ENCODE measurements at regions not wholly inside any gene's neighbourhood (a gene's known extent, or its start where the extent isn't known, plus 50 kb on each side); places are given as distances from the start of the nearest gene placed in this dataset.

DNA sequence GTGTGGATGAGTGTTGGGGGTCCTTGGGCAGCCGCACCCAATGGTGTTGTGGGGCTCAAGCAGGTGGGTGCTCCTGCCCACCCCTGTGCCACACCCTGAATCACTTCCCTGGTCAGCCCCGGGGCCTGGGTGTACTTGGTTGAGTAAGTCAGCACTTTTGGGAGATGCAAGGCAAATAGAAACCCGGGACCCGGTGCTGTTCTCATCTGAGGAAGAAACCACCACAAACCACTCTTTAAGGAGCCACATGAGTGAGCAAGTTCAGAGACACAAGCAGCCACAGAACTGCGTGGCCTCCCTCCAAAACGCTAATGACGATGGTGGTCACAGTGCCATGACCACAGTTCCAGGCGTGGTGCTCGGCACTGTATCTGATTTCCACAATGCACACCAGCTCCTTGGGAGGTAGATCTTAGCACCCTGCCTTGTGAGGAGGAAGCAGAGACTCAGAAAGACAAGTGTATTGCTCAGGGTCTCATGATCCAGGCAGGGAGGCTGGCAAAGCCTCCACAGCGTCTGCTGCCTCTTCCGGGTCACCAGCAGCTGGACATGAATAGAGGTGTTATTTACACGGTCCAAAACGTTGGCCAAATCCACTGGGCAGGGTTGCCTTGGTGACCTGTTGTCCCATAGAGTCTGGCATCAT is 118.2 kb upstream of the ALDH1A3 start:
- Mint-ChIP-seq H3K4me3 (no peak overlapping the region), H3K4me1 (no peaks in the 10 kb centered on the region), H3K9me3 (no peaks in the 10 kb centered on the region), H3K27ac (no peak overlapping the region), H3K27me3 (peaks cover 39% of the 10 kb centered on the region), H3K36me3 (ENCODE audit: low read depth) (no peaks in the 10 kb centered on the region)
- CTCF ChIA-PET, result no interaction called here
- TF ChIP-seq, protein P1, sequence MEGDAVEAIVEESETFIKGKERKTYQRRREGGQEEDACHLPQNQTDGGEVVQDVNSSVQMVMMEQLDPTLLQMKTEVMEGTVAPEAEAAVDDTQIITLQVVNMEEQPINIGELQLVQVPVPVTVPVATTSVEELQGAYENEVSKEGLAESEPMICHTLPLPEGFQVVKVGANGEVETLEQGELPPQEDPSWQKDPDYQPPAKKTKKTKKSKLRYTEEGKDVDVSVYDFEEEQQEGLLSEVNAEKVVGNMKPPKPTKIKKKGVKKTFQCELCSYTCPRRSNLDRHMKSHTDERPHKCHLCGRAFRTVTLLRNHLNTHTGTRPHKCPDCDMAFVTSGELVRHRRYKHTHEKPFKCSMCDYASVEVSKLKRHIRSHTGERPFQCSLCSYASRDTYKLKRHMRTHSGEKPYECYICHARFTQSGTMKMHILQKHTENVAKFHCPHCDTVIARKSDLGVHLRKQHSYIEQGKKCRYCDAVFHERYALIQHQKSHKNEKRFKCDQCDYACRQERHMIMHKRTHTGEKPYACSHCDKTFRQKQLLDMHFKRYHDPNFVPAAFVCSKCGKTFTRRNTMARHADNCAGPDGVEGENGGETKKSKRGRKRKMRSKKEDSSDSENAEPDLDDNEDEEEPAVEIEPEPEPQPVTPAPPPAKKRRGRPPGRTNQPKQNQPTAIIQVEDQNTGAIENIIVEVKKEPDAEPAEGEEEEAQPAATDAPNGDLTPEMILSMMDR (IDR thresholded peaks at IDR 0.05), result no peak
- POLR2A ChIA-PET, result no interaction called here
- intact Hi-C loops (cut with micrococcal nuclease), result no loop called here
- no peak for DNase-seq
- ATAC-seq (ENCODE audit: low read depth), result no peak

DNA sequence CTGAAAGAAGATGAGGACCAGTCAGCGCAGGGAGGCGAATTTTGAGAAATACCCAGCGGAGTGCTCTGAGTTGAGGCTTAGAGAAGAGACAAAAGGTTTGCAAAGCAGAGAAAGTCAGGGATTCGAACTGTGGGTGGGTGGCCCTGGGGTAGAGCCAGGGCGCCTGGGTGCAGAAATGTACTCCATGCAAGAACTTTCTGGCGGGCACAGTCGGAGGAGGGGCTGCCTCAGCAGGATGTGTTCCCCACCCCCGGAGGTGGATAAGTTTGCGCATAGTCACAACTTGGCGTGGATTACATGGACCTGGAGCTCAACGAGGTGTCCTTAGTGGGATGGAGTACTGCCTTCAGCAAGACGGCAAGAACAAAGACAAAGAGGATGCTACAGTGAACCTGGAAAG is 117.3 kb upstream of the ALDH1A3 start:
- no peak overlapping the region for H3K4me3 Mint-ChIP-seq
- H3K9me3 Mint-ChIP-seq, result no peaks in the 10 kb centered on the region
- no peaks in the 10 kb centered on the region for H3K36me3 Mint-ChIP-seq (ENCODE audit: low read depth)
- H3K4me1 Mint-ChIP-seq, result no peaks in the 10 kb centered on the region
- ChIA-PET POLR2A (no interaction called here), CTCF (no interaction called here)
- intact Hi-C loops (cut with micrococcal nuclease), result no loop called here
- no peak overlapping the region for H3K27ac Mint-ChIP-seq
- DNase-seq (no peak), ATAC-seq (ENCODE audit: low read depth) (no peak)
- TF ChIP-seq, protein P1 (IDR thresholded peaks at IDR 0.05), result no peak
- H3K27me3 Mint-ChIP-seq, result peaks cover 40% of the 10 kb centered on the region

DNA sequence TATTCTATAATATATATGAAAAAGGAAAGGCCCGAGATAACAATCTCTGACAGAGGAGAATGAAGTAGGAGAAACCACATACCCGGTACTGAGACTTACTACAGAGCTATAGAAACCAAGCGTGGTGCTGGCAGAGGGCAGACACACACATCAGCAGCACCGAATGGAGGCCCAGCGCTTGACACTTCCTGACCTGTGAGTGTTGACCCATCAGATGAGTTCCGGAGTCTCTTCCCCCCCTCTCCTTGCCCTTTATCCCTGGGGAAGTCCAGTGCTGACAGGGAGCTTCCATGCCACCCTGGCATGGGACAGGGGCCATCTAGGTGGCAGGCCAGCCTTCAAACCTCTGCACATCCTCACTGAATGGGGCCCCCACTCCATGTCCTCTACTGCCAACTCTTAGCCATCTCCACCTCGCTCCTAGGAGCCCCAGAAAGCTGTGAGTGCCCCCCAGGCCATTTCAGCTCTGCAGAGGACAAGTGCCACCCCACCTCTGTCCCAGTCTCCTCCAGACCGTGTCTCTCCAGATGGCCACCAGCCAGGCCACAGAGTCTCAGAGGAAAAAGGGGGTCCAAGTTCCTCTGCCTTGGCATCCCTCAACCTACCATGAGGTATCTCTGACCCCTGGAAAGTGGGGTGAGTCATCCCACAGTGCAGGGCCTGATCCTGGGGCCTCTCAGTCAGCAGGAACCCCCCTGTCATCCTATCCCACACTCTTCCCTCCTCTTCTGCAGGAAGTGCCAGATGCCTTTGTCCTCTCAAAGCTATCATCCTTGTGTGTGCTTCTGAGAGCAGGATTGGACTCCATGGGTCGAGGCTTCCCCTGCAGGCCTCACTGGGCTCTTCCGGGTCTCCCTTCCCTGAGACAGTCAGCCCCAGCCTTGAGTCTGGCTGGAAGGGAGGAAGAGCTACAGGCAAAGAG is 116.5 kb upstream of the ALDH1A3 start:
- Mint-ChIP-seq H3K27me3 (peaks cover 35% of the 10 kb centered on the region), H3K9me3 (no peaks in the 10 kb centered on the region), H3K36me3 (ENCODE audit: low read depth) (no peaks in the 10 kb centered on the region), H3K27ac (no peak overlapping the region), H3K4me1 (no peaks in the 10 kb centered on the region), H3K4me3 (no peak overlapping the region)
- intact Hi-C loops (cut with micrococcal nuclease), result no loop called here
- ChIA-PET POLR2A (no interaction called here), CTCF (no interaction called here)
- ATAC-seq (ENCODE audit: low read depth) (no peak), DNase-seq (no peak)
- TF ChIP-seq, protein P1 (IDR thresholded peaks at IDR 0.05), result no peak

DNA sequence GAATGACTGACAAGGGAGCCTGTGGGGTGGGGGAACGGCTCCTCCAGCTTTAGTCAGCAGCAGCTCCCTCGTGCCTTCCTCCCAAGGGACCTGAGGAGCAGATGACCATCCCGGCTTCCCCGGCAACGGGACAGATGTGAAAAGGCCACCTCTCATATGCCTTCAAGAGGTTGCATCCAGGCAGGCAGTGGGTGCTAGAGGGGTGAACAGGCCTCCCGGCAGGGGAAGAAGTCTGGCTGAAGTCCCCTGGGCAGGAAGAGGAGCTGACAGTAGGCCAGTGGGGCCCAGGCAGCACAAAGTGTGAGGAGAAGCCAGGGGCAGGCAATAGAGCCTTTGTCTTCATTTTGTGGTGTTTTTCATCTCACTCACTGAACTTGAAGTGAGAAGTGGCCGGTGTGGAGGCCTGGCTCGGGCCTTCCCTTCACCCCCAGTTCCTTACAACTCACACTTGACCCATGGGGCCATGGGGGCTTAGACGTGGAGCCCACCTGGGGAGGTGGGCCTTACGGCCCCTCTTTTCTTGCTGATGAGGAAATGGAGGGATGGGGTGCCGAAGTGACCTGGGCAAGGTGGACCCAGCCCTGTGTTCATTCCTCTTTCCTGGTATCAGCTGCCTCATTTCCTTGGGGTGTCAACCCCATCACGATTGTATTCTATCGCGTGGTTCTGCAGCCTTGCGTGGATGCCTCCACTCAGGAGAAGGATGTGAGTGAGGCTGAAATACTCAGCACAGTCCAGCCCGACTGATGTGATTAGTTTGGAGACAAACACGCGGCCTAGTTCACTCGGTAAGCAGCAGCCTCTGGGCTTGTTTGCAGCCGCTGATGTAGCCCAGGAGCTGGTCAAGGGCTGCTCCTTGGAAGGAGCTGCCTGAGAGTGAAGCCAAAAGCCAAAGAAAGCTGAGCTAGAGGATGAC is 115.5 kb upstream of the ALDH1A3 start:
- intact Hi-C loops (cut with micrococcal nuclease), result no loop called here
- no peaks in the 10 kb centered on the region for H3K9me3 Mint-ChIP-seq
- no peaks in the 10 kb centered on the region for H3K36me3 Mint-ChIP-seq (ENCODE audit: low read depth)
- CTCF ChIA-PET, result no interaction called here
- POLR2A ChIA-PET, result no interaction called here
- H3K27me3 Mint-ChIP-seq, result peaks cover 31% of the 10 kb centered on the region
- no peak overlapping the region for H3K4me3 Mint-ChIP-seq
- ATAC-seq (ENCODE audit: low read depth) (no peak), DNase-seq (no peak)
- TF ChIP-seq, protein P1 (IDR thresholded peaks at IDR 0.05), result no peak
- H3K27ac Mint-ChIP-seq, result no peak overlapping the region
- no peaks in the 10 kb centered on the region for H3K4me1 Mint-ChIP-seq
